Hindlimb muscle (tissue), 1 donor: ENCODE measurements at regions not wholly inside any gene's neighbourhood (a gene's known extent, or its start where the extent isn't known, plus 50 kb on each side); places are given as distances from the start of the nearest gene placed in this dataset.

ENCODE experiments used
- DNase-seq: peaks from one replicate; pipeline ENCODE4 v3.0.0-alpha.2; 2013

- no peak for DNase-seq
Observed at GRCh38 chr2:129229830-129230441, 749.5 kb upstream of the RAB6C start.

DNA sequence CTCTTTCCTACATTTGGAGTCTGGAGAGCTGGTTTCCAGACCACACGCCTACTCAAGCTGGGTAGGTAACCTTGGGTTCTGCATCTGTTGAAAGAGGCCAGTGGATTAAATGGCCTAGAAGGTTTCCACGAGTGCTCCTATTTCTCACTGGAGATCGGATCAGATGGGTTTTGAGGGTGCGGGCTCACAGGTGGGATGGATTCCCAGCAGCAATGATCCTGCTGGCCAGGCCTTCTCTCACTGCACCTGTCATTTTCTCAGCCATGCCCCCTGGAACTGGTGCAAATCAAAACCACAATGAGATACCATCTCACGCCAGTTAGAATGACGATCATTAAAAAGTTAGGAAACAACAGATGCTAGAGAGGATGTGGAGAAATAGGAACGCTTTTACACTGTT, 747.5 kb upstream of the RAB6C start:
- no peak for DNase-seq

GRCh38 chr2:129233166-129233565, 746.3 kb upstream of the RAB6C start:
- no peak for DNase-seq

GRCh38 chr2:129233751-129234406, 745.6 kb upstream of the RAB6C start:
- DNase-seq = peak; percentile 38

DNA sequence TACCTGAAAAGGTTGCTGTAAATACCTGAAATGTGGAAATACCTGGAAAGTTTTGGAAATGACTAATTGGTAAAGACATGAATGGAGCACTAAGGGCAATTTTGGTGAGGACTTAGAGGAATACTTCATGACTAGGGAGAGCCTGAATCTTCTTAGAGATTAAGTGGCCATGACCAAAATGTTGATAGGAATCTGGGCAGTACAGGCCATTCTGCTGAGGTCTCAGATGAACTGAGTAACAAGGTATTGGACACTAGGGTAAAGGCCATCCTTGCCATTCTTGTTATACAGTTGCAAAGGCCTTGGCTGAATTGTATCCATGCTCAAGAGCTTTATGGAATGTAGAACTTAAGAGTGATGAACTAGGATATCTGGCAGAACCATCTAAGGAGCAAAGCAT, 742.9 kb upstream of the RAB6C start:
- DNase-seq = no peak

- DNase-seq = no peak
Observed at GRCh38 chr2:129237966-129238725, 741.3 kb upstream of the RAB6C start.

DNA sequence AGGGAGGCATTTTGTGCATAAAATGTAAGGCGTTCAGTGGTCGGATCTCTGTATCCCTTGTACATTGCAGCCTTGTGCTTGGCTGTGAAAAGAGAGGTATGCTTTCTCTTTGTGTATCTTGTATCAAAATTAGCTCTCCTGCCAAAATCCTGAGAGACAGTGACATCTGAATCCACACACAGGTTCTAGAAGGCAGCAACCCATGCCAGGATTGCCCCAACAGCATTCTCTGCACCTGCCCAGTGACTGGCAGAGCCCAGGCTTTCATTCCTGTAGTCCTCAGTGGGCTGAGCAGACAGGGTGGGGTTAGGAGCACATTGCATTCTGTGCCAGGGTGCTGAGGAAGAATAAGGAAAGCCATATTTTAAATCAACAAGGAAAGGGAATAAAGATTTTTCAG, 740.3 kb upstream of the RAB6C start:
- DNase-seq = peak; percentile 11

- no peak for DNase-seq
Observed at GRCh38 chr2:129240061-129240460, 739.4 kb upstream of the RAB6C start.

- no peak for DNase-seq
Observed at GRCh38 chr2:129242269-129242668, 737.2 kb upstream of the RAB6C start.

GRCh38 chr2:129247751-129248150, 731.7 kb upstream of the RAB6C start:
- no peak for DNase-seq

DNA sequence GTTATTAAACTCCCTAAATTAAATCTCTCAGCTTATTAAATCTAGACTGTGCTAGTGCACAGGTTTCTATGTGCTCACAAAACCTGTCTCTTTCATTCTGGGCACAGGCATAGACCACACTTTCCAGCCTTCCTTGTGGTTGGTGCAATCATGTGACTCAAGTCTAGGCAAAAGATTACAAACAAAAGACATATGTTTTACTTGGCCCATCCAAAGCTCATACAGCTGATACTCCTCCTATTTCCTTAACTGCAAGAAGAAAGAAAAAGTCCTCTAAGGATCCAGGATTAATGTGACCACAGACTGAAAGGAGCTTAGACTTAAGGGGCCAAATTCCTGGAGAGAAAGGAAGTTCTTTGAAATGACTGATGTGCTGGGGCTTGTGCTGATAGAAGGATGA, 731.3 kb upstream of the RAB6C start:
- no peak for DNase-seq

GRCh38 chr2:129252781-129253460, 726.5 kb upstream of the RAB6C start:
- no peak for DNase-seq

DNA sequence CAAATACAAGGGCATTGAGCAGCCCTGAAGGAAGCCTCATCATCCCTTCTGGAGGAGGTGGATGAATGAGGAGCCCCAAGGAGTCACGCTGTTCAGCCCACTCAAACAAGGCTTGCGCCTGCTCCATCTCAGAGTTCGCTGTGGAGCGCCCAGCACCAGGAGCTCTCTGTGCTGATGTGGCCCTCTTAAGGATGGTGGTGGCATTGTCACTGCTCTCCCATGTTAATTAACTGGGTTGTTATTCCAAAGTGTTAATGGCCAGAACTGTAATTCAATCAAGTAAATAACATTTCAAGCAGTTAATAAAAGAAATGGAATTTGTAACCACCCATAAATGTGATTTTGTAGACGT, 726.0 kb upstream of the RAB6C start:
- DNase-seq = no peak

GRCh38 chr2:129254718-129255117, 724.7 kb upstream of the RAB6C start:
- DNase-seq = no peak

- DNase-seq = no peak
Observed at GRCh38 chr2:129255610-129256313, 723.7 kb upstream of the RAB6C start.

DNA sequence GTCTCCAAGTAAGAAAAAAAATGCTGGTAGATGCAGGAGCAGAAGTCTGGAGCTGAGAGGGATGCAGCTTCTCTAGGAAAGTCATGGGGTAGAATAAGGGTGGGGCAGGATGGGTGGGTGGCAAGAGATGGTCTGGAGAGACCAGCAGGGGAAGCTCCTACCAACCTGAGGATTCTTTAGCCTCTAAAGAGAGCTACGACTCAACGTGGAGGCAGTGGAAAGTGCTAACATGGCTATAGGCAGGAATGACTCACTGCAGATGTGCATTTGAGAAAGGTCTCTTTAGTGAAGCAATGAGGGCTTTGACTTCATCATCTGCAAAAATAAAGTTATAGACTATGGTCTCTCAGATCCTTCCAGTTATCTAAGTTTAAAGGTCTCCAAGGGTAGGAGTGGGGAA, 722.8 kb upstream of the RAB6C start:
- no peak for DNase-seq

DNA sequence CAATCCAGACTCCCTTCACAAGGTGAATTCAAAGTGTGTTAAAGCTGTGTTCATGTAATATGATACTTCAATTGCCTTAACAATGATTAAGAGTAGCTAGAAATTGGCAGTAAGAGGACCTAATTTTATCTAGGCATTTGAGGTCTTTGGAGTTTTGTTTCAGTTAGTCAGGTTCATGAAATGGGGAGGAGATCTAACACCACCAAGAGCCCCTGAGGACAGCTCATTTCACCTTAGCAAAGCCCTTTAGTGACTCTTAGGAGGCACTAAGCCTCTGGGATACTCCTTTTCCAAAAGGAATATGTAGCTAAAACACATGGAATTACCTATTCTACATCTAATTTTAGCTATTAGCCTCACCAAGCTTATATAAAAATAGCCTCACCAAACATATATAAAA, 716.5 kb upstream of the RAB6C start:
- no peak for DNase-seq

DNA sequence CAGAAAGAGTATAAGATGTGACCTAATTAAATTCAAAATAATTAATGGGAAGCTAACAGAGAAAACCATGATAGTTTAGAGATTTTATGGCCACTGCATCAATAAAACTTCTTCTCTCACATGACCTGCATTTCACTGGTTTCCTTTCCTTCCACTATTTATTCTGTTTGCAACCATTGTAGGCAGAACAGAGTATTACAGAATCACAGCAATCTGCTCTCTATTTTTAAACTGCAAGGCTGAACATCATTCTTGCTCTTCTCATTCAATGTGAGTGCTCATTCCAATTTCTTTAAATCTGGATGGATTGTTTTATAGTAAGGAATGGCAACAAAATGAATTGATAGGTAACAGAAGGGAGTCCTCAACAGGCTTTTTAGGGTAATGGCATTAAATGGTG, 715.5 kb upstream of the RAB6C start:
- DNase-seq = no peak

- no peak for DNase-seq
Observed at GRCh38 chr2:129267559-129267958, 711.9 kb upstream of the RAB6C start.

DNA sequence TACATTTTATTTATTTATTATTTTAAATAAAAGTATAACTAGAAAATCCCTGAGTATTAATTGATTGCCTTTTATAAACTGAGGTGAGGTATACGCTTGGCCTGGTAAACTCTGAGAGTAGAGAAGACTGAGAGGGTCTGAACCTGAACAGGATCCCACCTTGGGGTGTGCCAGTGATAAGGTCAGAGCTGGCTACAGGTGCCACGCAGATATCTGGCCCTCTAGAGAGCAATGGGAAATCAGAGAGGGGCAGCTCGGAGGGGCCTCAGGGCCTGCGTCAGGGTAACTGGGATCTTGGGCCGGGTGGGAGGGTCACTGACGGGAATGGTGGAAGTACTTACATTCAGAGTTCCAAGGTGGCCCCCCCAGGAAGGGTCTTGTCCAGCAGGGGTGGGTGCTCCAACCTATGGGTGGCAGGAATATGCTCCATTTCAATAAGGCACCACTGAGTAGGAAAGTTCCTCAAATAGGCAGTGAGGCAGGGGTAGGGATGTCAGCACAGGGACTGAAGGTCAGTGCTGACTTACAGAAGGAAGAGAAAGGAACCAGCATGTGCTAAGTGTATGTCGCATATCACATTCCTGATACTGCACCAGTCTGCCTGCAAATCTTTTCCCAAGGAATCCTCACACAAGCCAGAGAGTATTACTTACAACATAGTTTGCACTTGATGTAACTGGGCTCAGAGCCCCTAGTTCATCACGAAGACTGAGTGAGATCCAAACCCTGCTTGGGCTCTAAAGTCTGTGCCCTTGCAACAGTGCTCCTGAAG, 706.0 kb upstream of the RAB6C start:
- no peak for DNase-seq

GRCh38 chr2:129274038-129274415, 705.4 kb upstream of the RAB6C start:
- no peak for DNase-seq

GRCh38 chr2:129274918-129275317, 704.5 kb upstream of the RAB6C start:
- no peak for DNase-seq
